ENCODE measurements at regions not wholly inside any gene's neighbourhood (a gene's known extent, or its start where the extent isn't known, plus 50 kb on each side); places are given as distances from the start of the nearest gene placed in this dataset.

DNA sequence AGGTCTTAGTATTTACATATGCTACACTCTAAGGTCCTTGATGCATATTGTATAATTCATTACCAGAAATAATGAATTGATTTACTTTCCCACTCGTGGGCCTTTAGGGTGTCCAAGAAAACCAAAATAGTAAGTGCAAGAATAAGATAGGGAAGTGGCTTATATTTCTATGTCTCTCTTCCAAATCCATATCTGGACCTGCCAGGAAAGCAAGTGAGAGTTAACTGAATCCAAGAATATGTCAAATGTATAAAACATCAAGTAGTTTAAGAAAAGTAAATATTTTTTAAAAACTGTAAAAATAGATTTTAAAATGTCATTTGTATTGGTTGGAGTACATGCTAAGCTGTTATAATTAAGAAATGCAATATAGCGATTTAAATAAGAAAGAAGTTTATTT lies 1072.1 kb downstream of the OTOL1 start:
- TF ChIP-seq CREB1 (IDR thresholded peaks at IDR 0.05; ENCODE audit: low read depth) (no peak), NFIC (IDR thresholded peaks at IDR 0.05) (no peak), YY1 (IDR thresholded peaks at IDR 0.05; ENCODE audit: low read depth) (no peak), RAD21 (IDR thresholded peaks at IDR 0.05; ENCODE audit: low read depth) (no peak)
- TF ChIP-seq, protein P1, sequence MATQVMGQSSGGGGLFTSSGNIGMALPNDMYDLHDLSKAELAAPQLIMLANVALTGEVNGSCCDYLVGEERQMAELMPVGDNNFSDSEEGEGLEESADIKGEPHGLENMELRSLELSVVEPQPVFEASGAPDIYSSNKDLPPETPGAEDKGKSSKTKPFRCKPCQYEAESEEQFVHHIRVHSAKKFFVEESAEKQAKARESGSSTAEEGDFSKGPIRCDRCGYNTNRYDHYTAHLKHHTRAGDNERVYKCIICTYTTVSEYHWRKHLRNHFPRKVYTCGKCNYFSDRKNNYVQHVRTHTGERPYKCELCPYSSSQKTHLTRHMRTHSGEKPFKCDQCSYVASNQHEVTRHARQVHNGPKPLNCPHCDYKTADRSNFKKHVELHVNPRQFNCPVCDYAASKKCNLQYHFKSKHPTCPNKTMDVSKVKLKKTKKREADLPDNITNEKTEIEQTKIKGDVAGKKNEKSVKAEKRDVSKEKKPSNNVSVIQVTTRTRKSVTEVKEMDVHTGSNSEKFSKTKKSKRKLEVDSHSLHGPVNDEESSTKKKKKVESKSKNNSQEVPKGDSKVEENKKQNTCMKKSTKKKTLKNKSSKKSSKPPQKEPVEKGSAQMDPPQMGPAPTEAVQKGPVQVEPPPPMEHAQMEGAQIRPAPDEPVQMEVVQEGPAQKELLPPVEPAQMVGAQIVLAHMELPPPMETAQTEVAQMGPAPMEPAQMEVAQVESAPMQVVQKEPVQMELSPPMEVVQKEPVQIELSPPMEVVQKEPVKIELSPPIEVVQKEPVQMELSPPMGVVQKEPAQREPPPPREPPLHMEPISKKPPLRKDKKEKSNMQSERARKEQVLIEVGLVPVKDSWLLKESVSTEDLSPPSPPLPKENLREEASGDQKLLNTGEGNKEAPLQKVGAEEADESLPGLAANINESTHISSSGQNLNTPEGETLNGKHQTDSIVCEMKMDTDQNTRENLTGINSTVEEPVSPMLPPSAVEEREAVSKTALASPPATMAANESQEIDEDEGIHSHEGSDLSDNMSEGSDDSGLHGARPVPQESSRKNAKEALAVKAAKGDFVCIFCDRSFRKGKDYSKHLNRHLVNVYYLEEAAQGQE (IDR thresholded peaks at IDR 0.05; ENCODE audit: low read depth): no peak
